ENCODE measurements at regions not wholly inside any gene's neighbourhood (a gene's known extent, or its start where the extent isn't known, plus 50 kb on each side); places are given as distances from the start of the nearest gene placed in this dataset.

DNA sequence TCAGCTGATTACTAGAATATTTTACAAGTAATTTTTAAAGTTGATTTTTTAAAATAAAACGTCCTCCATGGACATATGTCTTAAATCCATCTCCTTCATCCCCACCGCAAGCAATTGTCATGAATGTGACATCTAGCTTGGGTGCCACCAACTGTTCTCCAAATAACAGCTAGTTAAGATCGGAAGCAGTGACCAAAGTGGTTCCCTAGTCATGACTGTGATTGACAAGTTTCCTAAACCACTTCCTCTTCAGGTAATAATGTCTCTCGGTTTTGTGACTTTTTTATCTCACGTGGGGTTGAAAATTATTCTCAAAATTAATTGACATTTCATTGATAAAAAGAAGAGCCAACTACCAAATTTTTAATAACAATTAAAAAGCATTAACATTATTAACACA is 135.3 kb upstream of the MIR17HG start:
- H3K27ac ChIP-seq, result no peak overlapping the region
- H3K9me3 ChIP-seq (replicated peaks), result no peaks in the 10 kb centered on the region
- H3K27me3 ChIP-seq, result no peaks in the 10 kb centered on the region
- no peak overlapping the region for H3K4me3 ChIP-seq
- peaks cover 6% of the 10 kb centered on the region; the same call in 1 of the 2 replicates for H3K4me1 ChIP-seq
- DNase-seq, result no peak
- no peaks in the 10 kb centered on the region for H3K36me3 ChIP-seq

DNA sequence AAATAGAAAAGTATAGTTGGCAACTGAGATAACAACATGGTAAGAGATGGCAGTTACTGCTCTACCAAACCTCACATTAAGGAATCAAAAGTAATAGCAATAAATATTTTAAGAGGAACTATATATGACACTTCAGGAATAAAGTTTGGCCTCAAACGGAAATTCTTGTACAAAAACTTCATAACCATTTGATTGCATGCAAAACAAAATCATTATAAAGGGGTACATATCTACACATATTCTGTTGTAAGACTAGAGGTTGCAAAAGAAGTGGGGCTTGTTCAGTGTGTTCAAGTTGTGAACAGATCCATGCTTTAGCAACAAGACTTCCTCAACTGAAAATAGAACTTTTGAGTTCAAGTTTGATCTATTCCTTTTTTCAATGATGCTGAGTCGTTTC is 133.5 kb upstream of the MIR17HG start:
- H3K4me1 ChIP-seq, result peaks cover 4% of the 10 kb centered on the region; the same call in 1 of the 2 replicates
- no peaks in the 10 kb centered on the region for H3K9me3 ChIP-seq (replicated peaks)
- H3K4me3 ChIP-seq, result no peak overlapping the region
- no peaks in the 10 kb centered on the region for H3K36me3 ChIP-seq
- no peak overlapping the region for H3K27ac ChIP-seq
- no peaks in the 10 kb centered on the region for H3K27me3 ChIP-seq
- no peak for DNase-seq

DNA sequence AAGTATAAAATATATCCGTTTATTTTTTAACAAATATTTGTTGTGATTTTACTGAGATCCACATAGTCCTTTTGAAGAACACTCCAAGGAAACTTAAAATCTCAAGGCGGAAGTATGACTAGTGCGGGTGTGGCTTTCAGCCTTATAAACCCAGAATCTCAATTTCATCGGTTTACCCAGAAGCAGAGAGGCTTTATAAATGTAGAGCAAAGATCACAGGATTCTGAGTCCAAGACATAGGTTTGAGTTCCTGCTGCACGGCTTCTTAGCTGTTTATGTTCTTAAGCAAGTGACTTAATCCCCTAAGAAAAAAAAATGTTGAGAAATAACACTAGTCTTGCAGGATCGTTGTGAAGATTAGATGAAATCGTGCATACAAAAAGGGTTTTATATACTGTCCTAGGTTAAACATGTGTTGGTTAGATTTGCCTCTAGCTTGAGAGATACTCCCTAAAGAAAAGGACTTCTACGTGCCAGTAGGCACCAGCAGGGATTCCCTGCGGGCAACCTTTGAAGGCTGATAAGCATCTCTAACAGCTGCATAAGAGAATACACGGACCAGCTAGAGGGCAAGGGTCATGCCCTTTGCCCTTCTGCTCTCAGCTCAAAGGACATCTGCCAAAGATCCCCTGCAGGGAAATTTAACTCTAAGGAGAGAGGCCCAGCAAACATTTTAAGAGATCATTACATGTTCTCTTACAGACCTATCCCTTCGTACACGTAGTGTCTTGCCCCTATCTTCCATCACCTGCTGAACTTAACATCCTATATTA is 130.4 kb upstream of the MIR17HG start:
- Histone ChIP-seq H3K9me3 (replicated peaks) (no peaks in the 10 kb centered on the region), H3K4me3 (no peak overlapping the region), H3K27ac (no peak overlapping the region), H3K4me1 (peaks cover 4% of the 10 kb centered on the region; the same call in 1 of the 2 replicates), H3K27me3 (no peaks in the 10 kb centered on the region), H3K36me3 (no peaks in the 10 kb centered on the region)
- DNase-seq, result peak; percentile 27 to 56

DNA sequence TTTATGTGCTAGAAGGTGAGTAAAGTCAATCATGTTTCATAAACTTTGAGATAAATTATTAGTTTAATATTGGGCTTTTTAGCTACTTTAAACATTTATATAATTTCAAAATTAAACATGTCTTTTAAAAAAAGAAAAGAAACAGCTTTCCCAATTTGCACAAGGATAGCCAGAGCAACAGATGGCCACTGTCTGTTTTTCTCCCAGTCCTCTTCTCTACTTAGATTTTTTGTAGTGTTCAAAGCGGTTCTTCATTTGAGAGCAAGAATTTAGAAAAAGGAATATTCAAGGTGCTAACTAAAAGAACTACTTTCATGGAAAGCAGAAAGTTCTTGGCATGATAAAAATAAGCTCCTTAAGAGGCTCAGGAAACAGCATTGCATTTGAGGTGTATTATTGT is 128.3 kb upstream of the MIR17HG start:
- Histone ChIP-seq H3K4me3 (no peak overlapping the region), H3K27ac (no peak overlapping the region), H3K9me3 (replicated peaks) (no peaks in the 10 kb centered on the region), H3K4me1 (peaks cover 4% of the 10 kb centered on the region), H3K36me3 (no peaks in the 10 kb centered on the region), H3K27me3 (no peaks in the 10 kb centered on the region)
- DNase-seq, result no peak

DNA sequence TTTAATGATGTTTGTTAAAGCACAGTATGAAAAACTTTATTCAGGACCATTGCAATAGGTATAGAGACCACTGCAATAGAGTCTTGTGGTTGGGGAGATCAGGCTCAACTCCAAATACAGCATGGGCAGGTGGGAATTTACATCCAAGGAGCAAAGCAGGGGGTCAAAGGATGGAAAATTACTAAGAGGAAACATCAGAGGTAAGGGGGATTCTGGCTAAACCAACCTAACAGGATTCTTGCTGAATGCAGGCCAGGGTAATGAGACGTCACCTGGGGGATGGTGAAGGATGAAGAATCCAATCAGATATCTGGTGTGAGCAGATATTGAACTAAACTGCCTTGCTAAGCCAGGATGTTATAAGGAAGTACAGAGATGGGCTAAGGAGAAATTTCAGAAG is 126.6 kb upstream of the MIR17HG start:
- DNase-seq, result no peak
- Histone ChIP-seq H3K27me3 (no peaks in the 10 kb centered on the region), H3K36me3 (no peaks in the 10 kb centered on the region), H3K27ac (no peak overlapping the region), H3K9me3 (replicated peaks) (no peaks in the 10 kb centered on the region), H3K4me3 (no peak overlapping the region), H3K4me1 (peaks cover 4% of the 10 kb centered on the region)

DNA sequence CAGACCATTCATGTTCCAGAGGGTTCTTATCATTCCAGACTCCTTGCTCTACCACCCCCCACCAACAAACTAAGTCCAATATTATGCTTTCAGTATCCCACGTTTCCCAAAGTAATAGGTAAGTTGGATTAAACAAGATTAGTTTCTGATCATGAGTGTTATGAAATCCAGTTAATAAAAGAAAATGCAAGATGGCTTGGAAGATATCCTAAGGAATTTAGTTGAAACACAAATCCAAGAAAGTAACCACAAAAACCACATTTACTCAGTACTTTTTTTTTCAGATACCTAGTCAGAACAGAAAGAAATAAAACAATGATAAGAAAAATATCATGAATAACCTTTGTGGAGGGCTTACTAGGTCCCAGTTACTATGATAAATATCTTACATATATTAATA is 119.4 kb upstream of the MIR17HG start:
- Histone ChIP-seq H3K9me3 (replicated peaks) (no peaks in the 10 kb centered on the region), H3K27ac (no peak overlapping the region), H3K4me3 (no peak overlapping the region), H3K4me1 (no peaks in the 10 kb centered on the region; the same call in 1 of the 2 replicates), H3K27me3 (no peaks in the 10 kb centered on the region), H3K36me3 (no peaks in the 10 kb centered on the region)
- no peak for DNase-seq

DNA sequence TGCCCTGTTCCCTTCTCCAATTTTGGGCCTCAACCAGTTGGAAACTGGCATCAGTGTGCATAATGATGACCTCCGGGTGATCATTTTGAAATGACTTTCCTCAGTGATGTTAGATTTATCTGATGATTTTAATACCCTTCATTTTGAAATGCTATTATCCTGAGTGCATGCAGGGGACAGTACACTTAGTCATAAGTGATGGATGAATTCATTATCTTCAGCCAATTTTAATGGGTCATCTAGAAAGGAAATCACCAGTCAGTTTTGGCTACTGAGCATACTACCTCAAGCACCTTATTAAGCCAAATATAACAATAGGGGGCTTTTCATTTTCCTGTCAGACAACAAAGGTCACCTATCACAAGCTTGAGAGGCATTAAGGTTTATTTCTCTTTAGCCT is 118.5 kb upstream of the MIR17HG start:
- Histone ChIP-seq H3K27ac (no peak overlapping the region), H3K9me3 (replicated peaks) (no peaks in the 10 kb centered on the region), H3K4me1 (no peaks in the 10 kb centered on the region; the same call in 1 of the 2 replicates), H3K36me3 (no peaks in the 10 kb centered on the region), H3K4me3 (no peak overlapping the region), H3K27me3 (no peaks in the 10 kb centered on the region)
- DNase-seq, result no peak

DNA sequence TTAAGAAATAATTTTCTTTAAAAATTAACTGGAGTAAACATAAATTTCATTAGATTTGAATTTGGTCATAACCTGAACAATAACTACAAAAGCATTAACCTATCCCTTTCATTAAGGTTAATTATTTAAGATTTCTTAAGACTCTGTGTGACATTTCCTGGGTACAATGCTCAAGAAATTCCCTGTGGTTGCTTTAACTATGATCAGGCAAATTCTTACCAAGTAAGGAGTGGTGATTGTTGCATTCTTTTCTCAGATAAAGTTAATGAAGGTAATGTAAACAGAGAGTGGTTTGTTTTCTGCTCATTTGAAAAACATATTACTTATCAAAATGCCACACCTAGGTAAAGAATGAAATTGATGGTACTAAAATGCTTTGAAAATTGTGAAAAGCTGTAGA is 114.8 kb upstream of the MIR17HG start:
- H3K27ac ChIP-seq, result no peak overlapping the region
- H3K27me3 ChIP-seq, result no peaks in the 10 kb centered on the region
- no peaks in the 10 kb centered on the region for H3K36me3 ChIP-seq
- DNase-seq, result no peak
- no peaks in the 10 kb centered on the region for H3K4me1 ChIP-seq
- H3K4me3 ChIP-seq, result no peak overlapping the region
- no peaks in the 10 kb centered on the region for H3K9me3 ChIP-seq (replicated peaks)

DNA sequence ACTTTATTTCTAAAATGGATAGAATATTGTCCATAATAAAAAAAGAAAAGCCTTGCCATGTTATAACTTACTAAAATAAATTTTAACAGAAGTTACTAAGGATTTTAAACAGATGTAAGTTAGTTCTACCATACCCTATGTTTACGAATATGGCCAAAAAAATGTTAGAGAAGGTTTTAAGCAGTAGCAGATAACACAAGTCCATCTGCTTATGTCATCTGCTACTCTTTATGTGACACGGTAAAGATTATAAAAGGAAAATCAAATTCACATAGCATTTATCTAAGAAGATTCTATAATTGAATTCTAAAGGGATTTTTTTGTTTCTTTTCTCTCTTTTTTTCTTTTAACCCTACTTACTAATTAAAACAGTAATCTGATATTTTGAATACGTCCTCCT is 114.2 kb upstream of the MIR17HG start:
- H3K36me3 ChIP-seq, result no peaks in the 10 kb centered on the region
- H3K4me3 ChIP-seq, result no peak overlapping the region
- H3K4me1 ChIP-seq, result no peaks in the 10 kb centered on the region
- H3K9me3 ChIP-seq (replicated peaks), result no peaks in the 10 kb centered on the region
- H3K27ac ChIP-seq, result no peak overlapping the region
- DNase-seq, result no peak
- H3K27me3 ChIP-seq, result no peaks in the 10 kb centered on the region

DNA sequence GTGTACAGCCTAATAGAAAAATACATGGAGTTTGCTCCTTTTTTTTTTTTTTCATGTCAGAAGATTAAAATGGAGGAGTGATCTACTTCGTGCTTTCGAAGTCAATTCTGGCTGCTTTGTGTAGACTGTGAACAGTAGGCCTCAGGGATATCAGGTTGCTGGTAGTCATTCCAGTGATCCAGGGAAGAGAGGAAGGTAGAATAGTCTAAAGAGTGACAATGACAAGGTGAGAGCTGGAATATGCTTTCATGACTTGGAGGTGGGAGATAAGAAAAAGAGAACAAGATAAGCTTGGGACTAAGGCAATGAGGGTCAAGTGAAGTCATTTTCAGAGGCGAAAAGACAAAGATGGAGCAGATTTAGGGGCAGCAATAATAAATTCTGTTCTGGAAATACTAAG is 111.3 kb upstream of the MIR17HG start:
- Histone ChIP-seq H3K4me3 (no peak overlapping the region), H3K36me3 (no peaks in the 10 kb centered on the region)
- no peak for DNase-seq

DNA sequence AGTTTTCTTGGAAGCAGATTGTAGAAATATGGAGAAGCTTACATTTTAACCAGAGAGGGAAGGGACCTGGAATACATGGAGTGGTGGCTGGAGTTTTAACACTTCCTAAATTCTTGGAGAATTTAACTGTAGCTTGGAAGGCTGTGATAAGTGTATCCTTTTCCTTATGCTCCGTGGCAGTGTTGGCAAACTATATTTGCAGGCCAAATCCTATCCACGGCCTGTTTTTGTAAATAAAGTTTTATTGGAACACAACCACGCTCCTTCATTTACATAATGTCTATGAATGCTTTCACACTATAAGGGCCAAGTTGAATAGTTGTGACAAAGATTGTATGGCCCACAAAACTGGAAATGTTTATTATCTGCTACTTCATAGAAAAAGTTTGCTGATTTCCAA is 110.6 kb upstream of the MIR17HG start:
- DNase-seq, result no peak
- Histone ChIP-seq H3K36me3 (no peaks in the 10 kb centered on the region), H3K4me1 (no peaks in the 10 kb centered on the region), H3K4me3 (no peak overlapping the region), H3K9me3 (replicated peaks) (no peaks in the 10 kb centered on the region), H3K27ac (no peak overlapping the region), H3K27me3 (no peaks in the 10 kb centered on the region)

More for the DNA sequence above, 111.3 kb upstream of the MIR17HG start:
- no peak overlapping the region for H3K27ac ChIP-seq
- no peaks in the 10 kb centered on the region for H3K9me3 ChIP-seq (replicated peaks)
- no peaks in the 10 kb centered on the region for H3K27me3 ChIP-seq
- no peaks in the 10 kb centered on the region for H3K4me1 ChIP-seq

DNA sequence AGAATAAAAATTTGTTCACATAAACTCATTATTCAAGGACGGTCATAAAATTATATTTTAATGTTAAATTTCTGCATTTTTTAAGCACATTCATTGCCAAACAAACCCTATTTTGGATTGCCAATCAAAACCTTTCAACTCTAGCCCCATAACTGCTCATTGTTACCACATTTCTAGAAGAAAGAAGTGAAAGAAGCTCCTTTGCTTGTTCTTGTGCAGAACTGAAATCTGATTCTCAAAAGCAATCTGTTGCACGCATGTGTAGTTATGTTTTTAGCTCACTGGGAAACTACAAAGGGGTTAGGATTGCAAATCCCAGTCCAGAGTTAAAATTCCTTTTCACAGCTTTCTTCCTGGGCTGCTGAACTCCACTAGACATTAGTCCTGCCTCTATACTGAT is 109.5 kb upstream of the MIR17HG start:
- H3K9me3 ChIP-seq (replicated peaks), result no peaks in the 10 kb centered on the region
- no peak overlapping the region for H3K4me3 ChIP-seq
- no peak for DNase-seq
- H3K4me1 ChIP-seq, result no peaks in the 10 kb centered on the region
- no peaks in the 10 kb centered on the region for H3K36me3 ChIP-seq
- no peak overlapping the region for H3K27ac ChIP-seq
- no peaks in the 10 kb centered on the region for H3K27me3 ChIP-seq

DNA sequence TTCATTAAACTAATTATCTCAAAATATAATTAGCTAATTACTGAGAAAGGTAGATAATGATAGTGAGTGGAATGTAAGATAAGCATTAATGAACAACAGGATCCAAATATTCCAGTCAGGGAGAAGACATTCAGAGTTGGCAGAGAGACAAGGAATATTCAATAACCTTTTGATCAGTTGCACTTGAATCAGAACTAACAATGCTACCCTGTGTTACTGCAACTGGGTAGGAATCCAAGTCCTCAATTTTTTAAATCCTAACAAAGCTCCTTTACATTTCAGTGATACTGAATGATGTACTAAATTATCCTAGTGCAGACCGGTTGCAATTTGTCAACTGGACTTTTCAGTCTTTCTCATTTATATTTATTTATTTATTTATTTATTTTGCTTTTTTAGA is 107.1 kb upstream of the MIR17HG start:
- no peaks in the 10 kb centered on the region for H3K36me3 ChIP-seq
- no peak overlapping the region for H3K27ac ChIP-seq
- H3K4me3 ChIP-seq, result no peak overlapping the region
- no peaks in the 10 kb centered on the region for H3K9me3 ChIP-seq (replicated peaks)
- no peak for DNase-seq
- H3K27me3 ChIP-seq, result no peaks in the 10 kb centered on the region
- no peaks in the 10 kb centered on the region for H3K4me1 ChIP-seq

DNA sequence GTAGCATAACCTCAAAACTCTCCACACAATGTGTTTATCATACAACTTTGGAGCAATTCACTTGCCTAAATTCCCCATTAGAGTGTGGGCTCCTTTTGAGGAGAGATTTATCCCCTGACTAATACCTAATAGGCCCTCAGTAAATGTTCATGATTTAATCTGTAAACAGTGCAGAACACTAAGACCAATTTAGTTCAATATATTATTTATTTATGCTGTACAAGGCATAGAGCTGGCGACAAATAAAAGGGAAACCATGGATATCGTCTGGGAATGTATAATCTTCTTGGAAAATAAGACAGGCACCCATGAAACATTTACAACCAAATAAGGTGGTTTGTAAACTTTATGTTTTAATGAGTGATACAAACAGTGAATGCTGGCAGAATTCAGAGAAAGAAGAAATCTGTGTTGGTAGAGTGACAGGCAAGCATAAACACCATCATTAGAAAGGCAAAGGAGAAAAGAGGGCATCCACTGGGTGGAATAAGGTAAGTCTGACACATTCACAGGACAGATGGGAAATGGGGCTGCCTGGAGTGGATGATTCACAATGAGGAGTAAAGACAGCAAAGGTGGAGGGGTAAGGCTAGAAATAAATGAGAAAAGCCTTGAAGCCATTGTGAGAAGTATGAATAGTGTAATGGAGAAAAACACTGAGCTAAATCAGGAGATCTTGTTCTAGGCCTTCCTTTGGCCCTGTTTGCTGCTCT is 106.1 kb upstream of the MIR17HG start:
- Histone ChIP-seq H3K27ac (no peak overlapping the region), H3K36me3 (no peaks in the 10 kb centered on the region), H3K27me3 (no peaks in the 10 kb centered on the region), H3K4me3 (no peak overlapping the region), H3K9me3 (replicated peaks) (no peaks in the 10 kb centered on the region), H3K4me1 (no peaks in the 10 kb centered on the region)
- no peak for DNase-seq

DNA sequence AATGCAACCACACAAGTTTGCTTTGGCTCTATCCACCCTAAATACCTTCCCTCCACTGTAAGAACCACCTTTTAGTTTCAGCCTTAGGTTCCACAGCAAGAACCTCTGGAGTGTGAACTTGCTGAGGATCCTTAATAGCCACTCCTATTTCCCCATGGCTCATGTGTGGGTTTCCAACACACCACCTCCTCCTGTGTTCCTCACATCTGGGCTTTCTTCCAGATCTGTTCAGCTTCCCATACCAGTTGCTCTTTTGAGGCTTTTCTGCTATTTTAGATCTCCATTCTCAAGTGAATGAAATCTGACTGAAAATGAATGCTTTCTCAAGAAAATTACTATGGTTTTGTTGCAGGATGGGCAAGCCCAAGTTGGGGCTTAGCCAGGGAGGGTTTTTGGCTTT is 104.8 kb upstream of the MIR17HG start:
- DNase-seq, result no peak
- H3K4me3 ChIP-seq, result no peak overlapping the region
- H3K4me1 ChIP-seq, result no peaks in the 10 kb centered on the region
- no peaks in the 10 kb centered on the region for H3K27me3 ChIP-seq
- H3K9me3 ChIP-seq (replicated peaks), result no peaks in the 10 kb centered on the region
- H3K27ac ChIP-seq, result no peak overlapping the region
- H3K36me3 ChIP-seq, result no peaks in the 10 kb centered on the region

DNA sequence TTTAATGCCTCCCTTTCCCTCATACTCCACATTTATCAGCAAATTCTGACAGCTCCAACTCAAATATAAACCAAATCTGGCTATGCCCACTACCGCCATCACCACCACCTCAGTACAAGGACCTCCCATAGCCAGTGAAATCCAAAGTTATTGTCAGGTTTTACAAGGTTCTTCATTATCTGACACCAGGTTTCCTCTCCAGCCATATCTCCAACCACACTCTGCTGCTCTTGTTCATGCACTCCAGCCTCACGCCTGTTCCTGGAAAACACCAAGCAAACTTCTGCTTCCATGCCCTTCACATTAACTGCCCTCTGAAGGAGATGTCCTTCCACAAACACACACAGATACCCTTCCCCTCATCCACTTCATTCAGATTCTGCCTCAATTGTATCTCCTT is 102.2 kb upstream of the MIR17HG start:
- Histone ChIP-seq H3K4me1 (no peaks in the 10 kb centered on the region), H3K27me3 (no peaks in the 10 kb centered on the region), H3K9me3 (replicated peaks) (no peaks in the 10 kb centered on the region), H3K4me3 (no peak overlapping the region), H3K27ac (no peak overlapping the region), H3K36me3 (no peaks in the 10 kb centered on the region)
- no peak for DNase-seq
